Ovary (tissue), 3 donors: ENCODE measurements at regions not wholly inside any gene's neighbourhood (a gene's known extent, or its start where the extent isn't known, plus 50 kb on each side); places are given as distances from the start of the nearest gene placed in this dataset.

Source experiments
- POLR2A ChIP-seq: fragments of 450-650 bp; IDR thresholded peaks from one replicate; pipeline ENCODE4 v1.6.1; 2017; ENCODE audit warnings: antibody characterized with exemption, mild to moderate bottlenecking, moderate library complexity
- TF ChIP-seq, protein P1 (sequence below), 3 donors: fragments of 450-650 bp in 2 of 3; fragments of 200-600 bp in 1 of 3; IDR thresholded peaks; one replicate each; pipeline versions ENCODE4 v1.5.1 to v1.8.0; 2016 to 2022; ENCODE audit warnings: antibody characterized with exemption in 3 of 3, mild to moderate bottlenecking in 1 of 3
- donor health status: DM: no; HTN: no; CAD: no.

DNA sequence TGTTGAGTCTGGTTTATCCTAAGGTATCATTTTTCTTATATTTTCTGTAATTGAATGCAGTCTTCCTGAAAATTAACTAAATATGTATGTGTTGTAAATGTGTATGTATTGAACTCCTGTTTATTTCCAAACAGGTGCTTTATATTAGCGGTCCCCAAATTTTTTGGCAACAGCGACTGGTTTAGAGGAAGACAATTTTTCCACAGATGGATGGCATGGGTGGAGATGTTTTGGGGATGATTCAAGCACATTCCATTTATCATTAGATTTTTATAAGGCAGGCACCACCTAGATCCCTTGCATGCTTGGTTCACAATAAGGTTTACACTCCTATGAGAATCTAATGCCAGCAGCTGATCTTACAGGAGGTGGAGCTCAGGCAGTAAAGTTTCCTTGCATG is 210.5 kb upstream of the ANO3 start:
- TF ChIP-seq, protein P1, sequence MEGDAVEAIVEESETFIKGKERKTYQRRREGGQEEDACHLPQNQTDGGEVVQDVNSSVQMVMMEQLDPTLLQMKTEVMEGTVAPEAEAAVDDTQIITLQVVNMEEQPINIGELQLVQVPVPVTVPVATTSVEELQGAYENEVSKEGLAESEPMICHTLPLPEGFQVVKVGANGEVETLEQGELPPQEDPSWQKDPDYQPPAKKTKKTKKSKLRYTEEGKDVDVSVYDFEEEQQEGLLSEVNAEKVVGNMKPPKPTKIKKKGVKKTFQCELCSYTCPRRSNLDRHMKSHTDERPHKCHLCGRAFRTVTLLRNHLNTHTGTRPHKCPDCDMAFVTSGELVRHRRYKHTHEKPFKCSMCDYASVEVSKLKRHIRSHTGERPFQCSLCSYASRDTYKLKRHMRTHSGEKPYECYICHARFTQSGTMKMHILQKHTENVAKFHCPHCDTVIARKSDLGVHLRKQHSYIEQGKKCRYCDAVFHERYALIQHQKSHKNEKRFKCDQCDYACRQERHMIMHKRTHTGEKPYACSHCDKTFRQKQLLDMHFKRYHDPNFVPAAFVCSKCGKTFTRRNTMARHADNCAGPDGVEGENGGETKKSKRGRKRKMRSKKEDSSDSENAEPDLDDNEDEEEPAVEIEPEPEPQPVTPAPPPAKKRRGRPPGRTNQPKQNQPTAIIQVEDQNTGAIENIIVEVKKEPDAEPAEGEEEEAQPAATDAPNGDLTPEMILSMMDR (IDR thresholded peaks at IDR 0.05), result no peak
- TF ChIP-seq POLR2A, result no peak
